GM12878 (cell line): ENCODE measurements at regions not wholly inside any gene's neighbourhood (a gene's known extent, or its start where the extent isn't known, plus 50 kb on each side); places are given as distances from the start of the nearest gene placed in this dataset.

Experiments used
- ATAC-seq: fragments of 200-7000 bp; cut with Tn5 transposase; 3 replicates; pipeline ENCODE4 v1.9.1; 2020; ENCODE audit warnings: mild to moderate bottlenecking, moderate library complexity
- BruUV-seq: library from RNA; stranded (reverse); fragments of 400-500 nt; replicated peaks from 2 replicates; lab custom pipeline; 2021; lab: Mats Ljungman, UMichigan
- CTCF ChIA-PET: fragments of 300-600 bp; sonication (Branson Sonifier 250); formaldehyde crosslinking; extraction: SDS; loops from one replicate; lab custom pipeline; 2021; ENCODE audit warnings: inconsistent platforms; lab: Yijun Ruan, JAX
- POLR2A ChIA-PET: fragments of 350-600 bp; formaldehyde crosslinking; extraction: SDS; loops from one replicate; lab custom pipeline; 2021; ENCODE audit warnings: inconsistent platforms; lab: Charles Lee
- RAD21 ChIA-PET: fragments of 300-600 bp; sonication (Branson Sonifier 250); formaldehyde crosslinking; loops from one replicate; lab custom pipeline; 2023; ENCODE audit warnings: antibody characterized with exemption; ENCODE audit not compliant: unreplicated experiment; lab: Charles Lee
- SMC1A ChIA-PET: fragments of 300-600 bp; sonication (Branson Sonifier 250); formaldehyde crosslinking; loops from one replicate; lab custom pipeline; 2023; ENCODE audit not compliant: unreplicated experiment, uncharacterized antibody; lab: Charles Lee
- DNase-seq: peaks from one replicate; pipeline ENCODE4 v3.0.0-alpha.2; 2011; ENCODE audit warnings: low read depth, low spot score
- FAIRE-seq: peaks from 3 replicates; lab custom pipeline; 2011; peaks lifted over from hg19 to GRCh38; lab: Jason Lieb, UNC
- H2AFZ ChIP-seq: 2 replicates; pipeline ENCODE4 v1.6.0; 2011; ENCODE audit warnings: low read depth, low read length, control low read depth; ENCODE audit not compliant: control insufficient read depth
- H3K27ac ChIP-seq: 2 replicates; pipeline ENCODE4 v1.5.1; 2011; ENCODE audit warnings: control low read depth; ENCODE audit not compliant: control insufficient read depth, insufficient read depth
- H3K27me3 ChIP-seq, 2 experiments: replicated peaks in 1 of 2; 2 replicates each; pipeline versions ENCODE4 v1.6.0 to v1.6.1; 2011; ENCODE audit warnings: low read length in 1 of 2; ENCODE audit not compliant: control insufficient read depth in 2 of 2, insufficient read depth in 2 of 2
- H3K36me3 ChIP-seq, 2 experiments: 2 replicates each; pipeline ENCODE4 v1.5.1; 2011; ENCODE audit warnings: low read length in 1 of 2; ENCODE audit not compliant: control insufficient read depth in 2 of 2, insufficient read depth in 2 of 2
- H3K4me1 ChIP-seq: 2 replicates; pipeline ENCODE4 v1.6.1; 2011; ENCODE audit warnings: mild to moderate bottlenecking, low read length, moderate library complexity, mixed read lengths; ENCODE audit not compliant: control insufficient read depth, insufficient read depth
- H3K4me2 ChIP-seq: 2 replicates; pipeline ENCODE4 v1.6.0; 2011; ENCODE audit warnings: control low read depth; ENCODE audit not compliant: control insufficient read depth, insufficient read depth
- H3K4me3 ChIP-seq: fragments of 200-600 bp; sonication (generic); 2 replicates; pipeline ENCODE4 v1.5.1; 2016
- H3K79me2 ChIP-seq: 2 replicates; pipeline ENCODE4 v1.6.0; 2011; ENCODE audit warnings: low read length; ENCODE audit not compliant: control insufficient read depth, insufficient read depth
- H3K9ac ChIP-seq: 2 replicates; pipeline ENCODE4 v1.8.0; 2011; ENCODE audit warnings: low read length, control low read depth, mixed read lengths; ENCODE audit not compliant: control insufficient read depth, insufficient read depth
- H3K9me3 ChIP-seq: replicated peaks from 3 replicates; pipeline ENCODE4 v1.5.1; 2011; ENCODE audit warnings: mild to moderate bottlenecking, low read length; ENCODE audit not compliant: control insufficient read depth, insufficient read depth
- H4K20me1 ChIP-seq: 2 replicates; pipeline ENCODE4 v1.6.0; 2011; ENCODE audit not compliant: control insufficient read depth, insufficient read depth
- BCL11A ChIP-seq: IDR thresholded peaks from 2 replicates; pipeline ENCODE4 v1.6.1; 2011; ENCODE audit warnings: low read depth, low read length
- BMI1 ChIP-seq: fragments of 450-650 bp; IDR thresholded peaks from 2 replicates; pipeline ENCODE4 v1.6.1; 2016; ENCODE audit warnings: mild to moderate bottlenecking, moderate library complexity, borderline replicate concordance
- CHD4 ChIP-seq: fragments of 200-600 bp; sonication (generic); IDR thresholded peaks from 2 replicates; pipeline ENCODE4 v1.6.1; 2016; ENCODE audit warnings: mild to moderate bottlenecking
- E2F8 ChIP-seq: fragments of 450-650 bp; IDR thresholded peaks from 2 replicates; pipeline ENCODE4 v1.6.1; 2018; ENCODE audit warnings: mild to moderate bottlenecking, low read depth, moderate library complexity; ENCODE audit not compliant: partially characterized antibody
- EP300 ChIP-seq, 2 experiments: fragments of 150-350 bp in 1 of 2; IDR thresholded peaks; 2 replicates each; pipeline ENCODE4 v1.6.1; 2011 to 2012; ENCODE audit warnings: low read depth in 2 of 2, low read length in 2 of 2, borderline replicate concordance in 1 of 2, improper control_type of control experiment in 1 of 2, inconsistent platforms in 1 of 2; ENCODE audit not compliant: control insufficient read depth in 1 of 2
- ESRRA ChIP-seq: IDR thresholded peaks from 2 replicates; pipeline ENCODE4 v1.6.1; 2012; ENCODE audit warnings: mild to moderate bottlenecking, low read length, improper control_type of control experiment
- JUNB ChIP-seq: IDR thresholded peaks from 2 replicates; pipeline ENCODE4 v1.6.1; 2016; ENCODE audit warnings: antibody characterized with exemption, mild to moderate bottlenecking
- MTA2 ChIP-seq: fragments of 450-650 bp; IDR thresholded peaks from 2 replicates; pipeline ENCODE4 v1.6.1; 2016; ENCODE audit warnings: low read depth, mild to moderate bottlenecking, moderate library complexity
- MXI1 ChIP-seq: fragments of 150-350 bp; IDR thresholded peaks from 2 replicates; pipeline ENCODE4 v1.6.1; 2011; ENCODE audit warnings: low read depth, mild to moderate bottlenecking, inconsistent platforms, low read length, improper control_type of control experiment
- REST ChIP-seq: IDR thresholded peaks from 2 replicates; pipeline ENCODE4 v1.6.1; 2012; ENCODE audit warnings: mild to moderate bottlenecking, low read depth, low read length
- SIX5 ChIP-seq: IDR thresholded peaks from 2 replicates; pipeline ENCODE4 v1.6.1; 2011; ENCODE audit warnings: mild to moderate bottlenecking, low read depth, low read length, moderate library complexity; ENCODE audit not compliant: severe bottlenecking
- TBL1XR1 ChIP-seq: IDR thresholded peaks from 2 replicates; pipeline ENCODE4 v1.6.1; 2012; ENCODE audit warnings: low read depth, low read length, improper control_type of control experiment
- TCF7 ChIP-seq: IDR thresholded peaks from 2 replicates; pipeline ENCODE4 v1.6.1; 2014; ENCODE audit warnings: antibody characterized with exemption, borderline replicate concordance
- in situ Hi-C: fragments of 300-500 bp; cut with MboI; formaldehyde crosslinking; loops from 9 replicates; pipeline ENCODE4 v1.14.3; 2018; ENCODE audit warnings: mixed read lengths
- intact Hi-C: fragments of 100-400 bp; cut with micrococcal nuclease; formaldehyde crosslinking; loops from one replicate; pipeline ENCODE4 v1.14.2; 2022; ENCODE audit not compliant: unreplicated experiment
- TF ChIP-seq, protein P1 (sequence below): fragments of 450-650 bp; IDR thresholded peaks from 2 replicates; pipeline ENCODE4 v1.6.1; 2017; ENCODE audit warnings: borderline replicate concordance
- TF ChIP-seq, protein P2 (sequence below): IDR thresholded peaks from 2 replicates; pipeline ENCODE4 v1.6.1; 2011; ENCODE audit warnings: low read depth, mild to moderate bottlenecking, low read length, moderate library complexity, borderline replicate concordance; ENCODE audit errors: extremely low read depth

GRCh38 chr10:114767986-114768821, 53.4 kb upstream of the FHIP2A start (continued):
- TF ChIP-seq MXI1 = no peak
- no peak for TF ChIP-seq TCF7
- no peak for TF ChIP-seq ESRRA
- TF ChIP-seq, protein P1, sequence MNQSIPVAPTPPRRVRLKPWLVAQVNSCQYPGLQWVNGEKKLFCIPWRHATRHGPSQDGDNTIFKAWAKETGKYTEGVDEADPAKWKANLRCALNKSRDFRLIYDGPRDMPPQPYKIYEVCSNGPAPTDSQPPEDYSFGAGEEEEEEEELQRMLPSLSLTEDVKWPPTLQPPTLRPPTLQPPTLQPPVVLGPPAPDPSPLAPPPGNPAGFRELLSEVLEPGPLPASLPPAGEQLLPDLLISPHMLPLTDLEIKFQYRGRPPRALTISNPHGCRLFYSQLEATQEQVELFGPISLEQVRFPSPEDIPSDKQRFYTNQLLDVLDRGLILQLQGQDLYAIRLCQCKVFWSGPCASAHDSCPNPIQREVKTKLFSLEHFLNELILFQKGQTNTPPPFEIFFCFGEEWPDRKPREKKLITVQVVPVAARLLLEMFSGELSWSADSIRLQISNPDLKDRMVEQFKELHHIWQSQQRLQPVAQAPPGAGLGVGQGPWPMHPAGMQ = no peak
- TF ChIP-seq EP300 (IDR thresholded peaks at IDR 0.05; ENCODE audit: borderline replicate concordance in 1 of 2, control insufficient read depth in 1 of 2, low read depth in 2 of 2, low read length in 2 of 2) = no peak
- TF ChIP-seq, all 136 proteins: peak for 0

- H3K79me2 ChIP-seq = no peaks in the 10 kb centered on the region
- no peak overlapping the region for H2AFZ ChIP-seq
- FAIRE-seq = no peak
- no peaks in the 10 kb centered on the region for H4K20me1 ChIP-seq
- ChIA-PET CTCF (no interaction called here), POLR2A (no interaction called here), RAD21 (no interaction called here), SMC1A (no interaction called here)
- no TSS peak for BruUV-seq
- in situ Hi-C loops (no loop called here), intact Hi-C loops (no loop called here)
- no peaks in the 10 kb centered on the region for H3K9me3 ChIP-seq
- no peaks in the 10 kb centered on the region for H3K36me3 ChIP-seq
- H3K4me2 ChIP-seq = no peak overlapping the region
- H3K4me1 ChIP-seq = no peaks in the 10 kb centered on the region
- ATAC-seq = no peak
- H3K27ac ChIP-seq = no peak overlapping the region
- H3K9ac ChIP-seq = no peak overlapping the region
- H3K27me3 ChIP-seq = peaks cover 0 to 12% of the 10 kb centered on the region in 2 experiments
- no peak for DNase-seq
- H3K4me3 ChIP-seq = no peak overlapping the region
- TF ChIP-seq BMI1 = no peak
- no peak for TF ChIP-seq E2F8
- no peak for TF ChIP-seq JUNB
- TF ChIP-seq TBL1XR1 = no peak
- TF ChIP-seq, protein P2, sequence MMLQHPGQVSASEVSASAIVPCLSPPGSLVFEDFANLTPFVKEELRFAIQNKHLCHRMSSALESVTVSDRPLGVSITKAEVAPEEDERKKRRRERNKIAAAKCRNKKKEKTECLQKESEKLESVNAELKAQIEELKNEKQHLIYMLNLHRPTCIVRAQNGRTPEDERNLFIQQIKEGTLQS = no peak
- TF ChIP-seq BCL11A = no peak
- no peak for TF ChIP-seq REST
- no peak for TF ChIP-seq SIX5
- no peak for TF ChIP-seq MTA2
- TF ChIP-seq CHD4 = no peak
Observed at GRCh38 chr10:114770009-114770408, 51.6 kb upstream of the FHIP2A start.
